Thyroid gland (tissue), 4 donors: ENCODE measurements at regions not wholly inside any gene's neighbourhood (a gene's known extent, or its start where the extent isn't known, plus 50 kb on each side); places are given as distances from the start of the nearest gene placed in this dataset.

Experiments used
- POLR2A ChIP-seq, 2 donors: fragments of 450-650 bp; IDR thresholded peaks; one replicate each; pipeline ENCODE4 v1.6.1; 2017; ENCODE audit warnings: antibody characterized with exemption in 2 of 2, mild to moderate bottlenecking in 2 of 2, moderate library complexity in 1 of 2
- TF ChIP-seq, protein P1 (sequence below), 6 experiments: fragments of 200-600 bp in 3 of 6; fragments of 450-650 bp in 3 of 6; sonication (generic) in 3 of 6; IDR thresholded peaks; one replicate each; pipeline ENCODE4 v1.5.1; 2016 to 2019; ENCODE audit warnings: antibody characterized with exemption in 6 of 6, mild to moderate bottlenecking in 2 of 6, inconsistent platforms in 1 of 6, moderate library complexity in 1 of 6

DNA sequence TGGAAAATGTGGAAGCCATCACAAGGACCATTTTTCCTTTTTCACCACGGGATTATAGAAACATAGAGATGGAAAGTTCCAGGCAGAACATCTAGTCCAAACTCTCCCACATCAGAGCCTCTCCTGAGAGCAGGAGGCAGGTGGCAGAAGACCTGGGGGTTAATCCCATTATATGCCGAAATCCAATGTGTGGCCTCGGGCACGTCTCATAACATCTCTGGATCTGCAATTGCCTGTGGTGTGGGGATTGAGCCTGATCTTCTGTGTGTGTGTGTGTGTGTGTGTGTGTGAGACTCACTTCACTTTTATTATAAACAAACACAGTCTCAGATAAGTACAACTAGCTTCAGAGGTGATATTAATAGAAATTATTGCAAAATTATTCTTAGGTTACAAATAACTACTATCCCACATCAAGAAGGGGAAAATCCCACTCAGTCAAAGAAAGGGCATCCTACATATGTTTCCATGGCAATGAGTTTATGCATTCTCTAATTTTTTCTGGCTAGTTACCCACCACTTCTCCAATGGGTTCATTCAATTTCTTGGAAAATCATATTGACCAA lies 199.1 kb downstream of the FOXL1 start:
- TF ChIP-seq, protein P1, sequence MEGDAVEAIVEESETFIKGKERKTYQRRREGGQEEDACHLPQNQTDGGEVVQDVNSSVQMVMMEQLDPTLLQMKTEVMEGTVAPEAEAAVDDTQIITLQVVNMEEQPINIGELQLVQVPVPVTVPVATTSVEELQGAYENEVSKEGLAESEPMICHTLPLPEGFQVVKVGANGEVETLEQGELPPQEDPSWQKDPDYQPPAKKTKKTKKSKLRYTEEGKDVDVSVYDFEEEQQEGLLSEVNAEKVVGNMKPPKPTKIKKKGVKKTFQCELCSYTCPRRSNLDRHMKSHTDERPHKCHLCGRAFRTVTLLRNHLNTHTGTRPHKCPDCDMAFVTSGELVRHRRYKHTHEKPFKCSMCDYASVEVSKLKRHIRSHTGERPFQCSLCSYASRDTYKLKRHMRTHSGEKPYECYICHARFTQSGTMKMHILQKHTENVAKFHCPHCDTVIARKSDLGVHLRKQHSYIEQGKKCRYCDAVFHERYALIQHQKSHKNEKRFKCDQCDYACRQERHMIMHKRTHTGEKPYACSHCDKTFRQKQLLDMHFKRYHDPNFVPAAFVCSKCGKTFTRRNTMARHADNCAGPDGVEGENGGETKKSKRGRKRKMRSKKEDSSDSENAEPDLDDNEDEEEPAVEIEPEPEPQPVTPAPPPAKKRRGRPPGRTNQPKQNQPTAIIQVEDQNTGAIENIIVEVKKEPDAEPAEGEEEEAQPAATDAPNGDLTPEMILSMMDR (IDR thresholded peaks at IDR 0.05): no peak
- no peak for TF ChIP-seq POLR2A (IDR thresholded peaks at IDR 0.05)
